GM12878 (cell line): ENCODE measurements at regions not wholly inside any gene's neighbourhood (a gene's known extent, or its start where the extent isn't known, plus 50 kb on each side); places are given as distances from the start of the nearest gene placed in this dataset. TPM values are rescaled to one million over a fixed set of nuclear protein-coding genes. Genes with fewer than 3 reads are reported as not detected.
"Not testable (repeated sequence)": the region's sequence is repeated elsewhere in the genome, so short reads cannot be mapped to it uniquely, and the experiment has no call there.

Source experiments
- ATAC-seq: fragments of 200-7000 bp; cut with Tn5 transposase; 3 replicates; pipeline ENCODE4 v1.9.1; 2020; ENCODE audit warnings: mild to moderate bottlenecking, moderate library complexity
- BruUV-seq: library from RNA; stranded (reverse); fragments of 400-500 nt; replicated peaks from 2 replicates; lab custom pipeline; 2021; lab: Mats Ljungman, UMichigan
- CTCF ChIA-PET: fragments of 300-600 bp; sonication (Branson Sonifier 250); formaldehyde crosslinking; extraction: SDS; loops from one replicate; lab custom pipeline; 2021; ENCODE audit warnings: inconsistent platforms; lab: Yijun Ruan, JAX
- POLR2A ChIA-PET: fragments of 350-600 bp; formaldehyde crosslinking; extraction: SDS; loops from one replicate; lab custom pipeline; 2021; ENCODE audit warnings: inconsistent platforms; lab: Charles Lee
- RAD21 ChIA-PET: fragments of 300-600 bp; sonication (Branson Sonifier 250); formaldehyde crosslinking; loops from one replicate; lab custom pipeline; 2023; ENCODE audit warnings: antibody characterized with exemption; ENCODE audit not compliant: unreplicated experiment; lab: Charles Lee
- SMC1A ChIA-PET: fragments of 300-600 bp; sonication (Branson Sonifier 250); formaldehyde crosslinking; loops from one replicate; lab custom pipeline; 2023; ENCODE audit not compliant: unreplicated experiment, uncharacterized antibody; lab: Charles Lee
- DNase-seq: peaks from one replicate; pipeline ENCODE4 v3.0.0-alpha.2; 2011; ENCODE audit warnings: low read depth, low spot score
- FAIRE-seq: peaks from 3 replicates; lab custom pipeline; 2011; peaks lifted over from hg19 to GRCh38; lab: Jason Lieb, UNC
- H2AFZ ChIP-seq: 2 replicates; pipeline ENCODE4 v1.6.0; 2011; ENCODE audit warnings: low read depth, low read length, control low read depth; ENCODE audit not compliant: control insufficient read depth
- H3K27ac ChIP-seq: 2 replicates; pipeline ENCODE4 v1.5.1; 2011; ENCODE audit warnings: control low read depth; ENCODE audit not compliant: control insufficient read depth, insufficient read depth
- H3K27me3 ChIP-seq, 2 experiments: replicated peaks in 1 of 2; 2 replicates each; pipeline versions ENCODE4 v1.6.0 to v1.6.1; 2011; ENCODE audit warnings: low read length in 1 of 2; ENCODE audit not compliant: control insufficient read depth in 2 of 2, insufficient read depth in 2 of 2
- H3K36me3 ChIP-seq, 2 experiments: 2 replicates each; pipeline ENCODE4 v1.5.1; 2011; ENCODE audit warnings: low read length in 1 of 2; ENCODE audit not compliant: control insufficient read depth in 2 of 2, insufficient read depth in 2 of 2
- H3K4me1 ChIP-seq: 2 replicates; pipeline ENCODE4 v1.6.1; 2011; ENCODE audit warnings: mild to moderate bottlenecking, low read length, moderate library complexity, mixed read lengths; ENCODE audit not compliant: control insufficient read depth, insufficient read depth
- H3K4me2 ChIP-seq: 2 replicates; pipeline ENCODE4 v1.6.0; 2011; ENCODE audit warnings: control low read depth; ENCODE audit not compliant: control insufficient read depth, insufficient read depth
- H3K4me3 ChIP-seq: fragments of 200-600 bp; sonication (generic); 2 replicates; pipeline ENCODE4 v1.5.1; 2016
- H3K79me2 ChIP-seq: 2 replicates; pipeline ENCODE4 v1.6.0; 2011; ENCODE audit warnings: low read length; ENCODE audit not compliant: control insufficient read depth, insufficient read depth
- H3K9ac ChIP-seq: 2 replicates; pipeline ENCODE4 v1.8.0; 2011; ENCODE audit warnings: low read length, control low read depth, mixed read lengths; ENCODE audit not compliant: control insufficient read depth, insufficient read depth
- H3K9me3 ChIP-seq: replicated peaks from 3 replicates; pipeline ENCODE4 v1.5.1; 2011; ENCODE audit warnings: mild to moderate bottlenecking, low read length; ENCODE audit not compliant: control insufficient read depth, insufficient read depth
- H4K20me1 ChIP-seq: 2 replicates; pipeline ENCODE4 v1.6.0; 2011; ENCODE audit not compliant: control insufficient read depth, insufficient read depth
- WGBS: methylation state at CpG from one replicate; pipeline ENCODE4 v1.1.6; 2016; ENCODE audit warnings: low lambda C conversion rate; ENCODE audit not compliant: insufficient replicate concordance, insufficient coverage; ENCODE audit errors: missing lambda C conversion rate; 5-methylcytosine and 5-hydroxymethylcytosine counted together
- in situ Hi-C: fragments of 300-500 bp; cut with MboI; formaldehyde crosslinking; loops from 9 replicates; pipeline ENCODE4 v1.14.3; 2018; ENCODE audit warnings: mixed read lengths
- intact Hi-C: fragments of 100-400 bp; cut with micrococcal nuclease; formaldehyde crosslinking; loops from one replicate; pipeline ENCODE4 v1.14.2; 2022; ENCODE audit not compliant: unreplicated experiment
- small RNA-seq: library from RNA; depleted of rRNA; stranded (forward); fragments of <200 nt; gene quantifications from one replicate; pipeline ENCODE3, GENCODE V24; 2014

- RAD21 ChIA-PET, H3K79me2 ChIP-seq, H3K4me1 ChIP-seq, SMC1A ChIA-PET, H3K9ac ChIP-seq, intact Hi-C loops, ATAC-seq, H3K27me3 ChIP-seq, H2AFZ ChIP-seq, BruUV-seq, H3K4me2 ChIP-seq, POLR2A ChIA-PET, H3K36me3 ChIP-seq, DNase-seq, H3K4me3 ChIP-seq, H3K9me3 ChIP-seq, in situ Hi-C loops, CTCF ChIA-PET, H3K27ac ChIP-seq, H4K20me1 ChIP-seq: not testable (repeated sequence)
- no CpG with 5 or more reads among the region's 3 CpGs for WGBS
- peak; percentile 35 for FAIRE-seq
Observed at GRCh38 chr15:30303968-30304367, 89.4 kb downstream of the CHRFAM7A start.

Small RNAs in the stretch of these regions (small RNA-seq; reads per million reads assigned to genes)
- gene RNU6-17P: not detected
